HG03175 (cell line): ENCODE measurements at regions not wholly inside any gene's neighbourhood (a gene's known extent, or its start where the extent isn't known, plus 50 kb on each side); places are given as distances from the start of the nearest gene placed in this dataset.
"Not testable (repeated sequence)": the region's sequence is repeated elsewhere in the genome, so short reads cannot be mapped to it uniquely, and the experiment has no call there.

ENCODE experiments used
- ATAC-seq: cut with Tn5 transposase; IDR thresholded peaks from one replicate; pipeline ENCODE4 v1.9.1; 2021; ENCODE audit warnings: mild to moderate bottlenecking, moderate library complexity; ENCODE audit not compliant: unreplicated experiment

GRCh38 chr13:99074693-99075092, 96.8 kb upstream of the DOCK9 start:
- ATAC-seq = no peak

DNA sequence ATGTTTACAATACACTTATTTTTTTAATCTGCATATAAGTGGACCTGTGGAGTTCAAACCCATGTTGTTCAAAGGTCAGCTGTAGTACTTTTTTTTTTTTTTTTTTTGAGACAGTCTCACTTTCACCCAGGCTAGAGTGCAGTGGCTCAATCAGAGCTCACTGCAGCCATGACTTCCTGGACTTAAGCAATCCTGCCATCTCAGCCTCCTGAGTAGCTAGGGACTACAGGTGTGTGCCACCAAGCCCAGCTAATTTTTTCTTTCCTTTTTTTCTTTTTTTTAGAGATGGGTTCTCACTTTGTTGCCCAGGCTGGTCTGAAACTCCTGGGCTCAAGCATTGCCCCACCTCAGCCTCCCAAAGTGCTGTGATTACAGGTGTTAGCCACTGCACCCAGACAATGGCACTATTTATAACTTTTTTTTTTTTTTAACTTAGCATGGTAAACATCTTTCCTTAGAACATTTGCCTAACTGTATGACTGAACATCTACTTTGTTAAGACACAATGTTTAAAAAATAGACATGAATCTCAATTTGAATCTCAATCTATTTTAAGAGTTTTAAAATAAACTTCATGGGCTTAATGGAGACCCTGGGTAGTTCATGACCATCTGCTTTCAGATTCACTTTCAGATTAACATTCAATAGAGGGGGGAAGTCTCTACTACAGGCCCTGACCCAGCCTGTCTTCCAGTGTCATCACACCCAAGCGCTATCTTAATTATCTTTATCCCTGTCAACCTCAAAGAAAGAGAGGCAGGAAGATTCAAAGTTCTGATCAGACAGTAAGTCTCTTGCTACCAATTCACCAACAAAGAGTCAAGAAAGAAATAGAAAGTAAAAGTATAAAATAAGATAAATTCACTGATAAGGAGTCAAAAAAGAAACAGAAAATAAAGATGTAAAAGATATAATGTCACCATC, 97.7 kb upstream of the DOCK9 start:
- peak; percentile 93 for ATAC-seq

DNA sequence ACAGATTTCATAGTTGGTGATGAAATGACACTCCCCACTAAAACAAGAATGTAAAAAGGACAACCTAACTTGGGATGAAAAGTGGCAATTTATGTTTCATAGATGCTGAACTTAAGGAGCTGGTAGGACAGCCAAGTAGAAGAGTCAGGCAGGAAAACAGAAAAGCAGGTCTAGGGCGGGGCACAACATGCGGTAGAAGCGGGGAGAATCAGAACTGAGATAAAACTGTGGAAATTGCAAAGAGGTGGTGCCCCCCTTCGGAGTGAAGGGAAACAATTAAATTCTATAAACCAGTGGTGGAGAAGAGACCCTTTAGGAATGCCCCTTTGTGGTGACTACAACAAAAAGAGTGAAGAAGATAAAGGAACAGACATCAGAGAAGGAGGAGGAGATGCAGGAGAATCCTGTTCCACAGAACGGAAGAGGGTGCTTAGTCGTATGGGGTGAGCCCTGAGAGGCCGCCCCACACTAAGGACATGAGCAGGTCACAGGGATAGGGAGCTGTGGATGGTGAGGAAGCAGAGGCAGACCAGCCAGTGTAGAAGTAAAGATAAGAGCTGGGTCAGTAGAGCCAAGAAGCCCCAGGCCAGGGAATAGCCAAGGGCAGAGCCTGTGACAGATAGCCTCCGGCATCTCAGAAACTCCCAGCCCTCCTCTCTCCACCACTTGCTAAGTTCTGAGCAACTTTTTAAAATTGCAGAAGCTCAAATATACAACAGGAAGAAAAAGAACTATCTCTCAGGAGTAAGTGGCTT, 100.3 kb upstream of the DOCK9 start:
- no peak for ATAC-seq

DNA sequence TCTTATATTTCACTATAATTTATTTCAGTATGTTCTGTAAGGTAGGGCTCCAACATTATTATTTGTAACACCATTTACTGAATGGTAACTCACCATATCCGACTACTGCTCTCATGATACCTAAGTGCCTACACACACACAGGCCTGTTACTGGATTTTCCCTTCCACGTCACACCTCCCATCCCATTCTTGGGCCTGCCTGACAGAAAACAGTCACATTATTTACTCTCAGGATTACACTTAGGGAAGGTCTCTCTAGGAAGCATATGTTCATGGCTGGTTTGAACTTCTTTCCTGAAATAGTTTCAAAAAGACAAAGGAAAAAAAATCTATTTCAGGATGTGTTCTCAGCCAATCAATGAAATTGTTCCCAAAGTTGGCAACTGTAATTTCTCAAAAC, 102.3 kb upstream of the DOCK9 start:
- ATAC-seq = no peak

- ATAC-seq = no peak
These were observed 106.1 kb upstream of the DOCK9 start for GRCh38 chr13:99083981-99084380.

DNA sequence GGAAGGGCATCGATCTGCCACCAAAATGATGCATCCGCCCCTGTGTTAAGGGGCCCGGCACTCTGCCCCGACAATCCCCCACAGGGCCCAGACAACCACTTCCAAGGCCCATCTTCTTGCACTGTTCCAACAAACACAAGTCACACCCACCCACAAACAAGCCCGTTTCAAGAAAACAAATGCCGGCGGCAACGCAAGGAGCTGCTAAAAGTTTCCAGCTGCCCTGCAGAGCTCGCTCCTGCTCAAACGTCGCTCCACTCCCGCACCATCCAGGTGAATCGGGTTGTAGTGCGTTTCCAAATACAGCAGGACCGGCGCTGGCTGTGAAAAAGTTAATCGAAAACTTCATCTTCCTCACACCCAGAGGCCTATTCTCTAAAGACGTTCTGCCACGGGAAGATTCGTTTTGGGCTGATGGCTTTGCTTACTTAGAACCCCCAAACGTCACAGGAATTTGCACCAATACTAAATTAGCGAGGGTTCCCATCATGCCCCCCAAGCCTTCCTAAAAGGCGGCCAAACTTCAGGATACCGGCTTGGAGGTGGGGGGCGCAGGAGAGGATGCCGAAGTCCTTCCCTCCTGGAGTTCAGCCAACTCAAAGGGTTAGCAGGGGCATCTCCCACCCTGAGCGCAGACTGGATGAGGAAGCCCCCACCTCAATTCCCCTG, 107.4 kb upstream of the DOCK9 start:
- no peak for ATAC-seq

- ATAC-seq = no peak
These were observed 108.0 kb upstream of the DOCK9 start for GRCh38 chr13:99085808-99086266.

DNA sequence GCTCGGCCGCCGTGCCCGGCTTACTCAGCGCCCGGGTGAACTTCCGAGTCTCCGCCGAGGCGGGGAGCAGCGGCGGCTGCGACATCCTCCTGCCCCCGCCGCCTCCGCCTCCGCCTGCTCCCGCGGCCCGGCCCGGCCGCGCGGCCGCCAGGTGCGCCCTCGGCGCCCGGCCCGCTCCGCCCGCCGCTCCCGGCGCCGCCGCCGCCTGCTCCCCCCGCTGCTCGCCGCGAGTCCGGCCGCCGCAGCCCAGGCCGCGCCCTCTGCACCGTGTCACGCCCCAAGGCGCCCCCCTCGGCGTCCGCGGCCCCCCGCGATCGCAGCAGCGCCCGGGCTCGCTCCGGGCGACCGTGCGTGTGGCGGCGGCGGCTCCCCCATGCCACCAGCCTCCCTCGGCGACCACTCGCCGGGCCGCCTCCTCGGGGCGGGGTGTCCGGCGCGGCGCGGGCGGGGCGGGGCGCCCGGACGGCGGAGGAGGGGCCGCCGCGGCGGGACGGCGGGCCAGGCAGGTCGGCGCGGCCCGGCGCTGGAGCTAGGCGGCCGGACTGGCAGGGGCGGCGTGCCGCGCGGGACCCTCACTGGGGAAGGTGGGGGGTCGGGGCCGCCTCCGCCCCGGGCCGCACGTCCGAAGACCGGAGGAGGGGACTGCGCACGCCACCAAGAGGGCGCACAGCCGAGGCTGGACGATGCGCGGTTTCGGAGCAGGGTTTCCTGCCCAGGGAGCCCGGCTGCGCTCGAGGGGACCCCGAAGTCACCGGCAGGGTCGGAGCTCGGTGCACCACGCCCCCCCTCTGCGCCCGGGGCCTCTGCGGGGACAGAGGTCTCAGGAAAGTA, 108.6 kb upstream of the DOCK9 start:
- ATAC-seq = peak; percentile 40

DNA sequence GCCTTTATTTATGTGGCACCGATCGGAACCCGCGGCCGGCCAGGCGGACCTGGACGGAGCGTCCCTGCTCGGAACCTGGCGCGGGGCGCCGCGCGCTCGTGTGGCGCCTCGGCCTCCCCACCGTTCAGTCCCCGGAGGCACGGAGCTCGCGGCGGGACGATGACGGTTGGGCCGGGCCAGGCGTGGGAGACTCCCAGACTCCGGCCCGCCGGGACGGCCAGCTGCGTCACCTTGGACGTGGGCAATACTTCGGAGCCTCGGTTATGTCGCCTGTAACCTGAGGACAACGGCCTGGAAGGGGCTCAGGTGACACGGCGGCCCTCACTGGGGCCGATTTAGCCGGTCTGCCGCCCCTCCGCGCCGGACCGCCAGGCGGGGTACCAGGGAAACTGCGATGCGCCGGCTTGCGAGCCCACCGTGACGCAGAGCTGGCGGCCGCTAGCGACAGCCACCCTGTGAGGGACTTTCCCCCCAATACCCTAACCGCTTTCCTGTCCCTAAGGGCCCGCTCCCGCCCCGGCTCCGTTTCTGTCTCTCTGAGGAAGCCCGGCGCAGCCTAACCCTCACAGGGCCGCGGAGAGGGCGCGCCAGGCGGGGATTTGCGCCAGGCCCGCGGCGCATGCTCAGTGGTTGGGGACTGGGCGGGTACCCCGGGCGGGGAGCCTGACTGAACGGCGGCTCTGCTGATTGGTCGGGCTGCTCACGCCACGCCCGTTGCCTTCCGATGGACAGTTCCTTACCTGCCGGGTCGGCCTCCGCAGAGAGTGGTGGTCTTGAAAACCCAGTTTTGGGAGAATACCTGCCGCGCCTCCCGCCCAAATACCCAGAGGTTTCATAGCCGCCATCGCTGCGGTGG, 109.5 kb upstream of the DOCK9 start:
- ATAC-seq = peak; percentile 84

DNA sequence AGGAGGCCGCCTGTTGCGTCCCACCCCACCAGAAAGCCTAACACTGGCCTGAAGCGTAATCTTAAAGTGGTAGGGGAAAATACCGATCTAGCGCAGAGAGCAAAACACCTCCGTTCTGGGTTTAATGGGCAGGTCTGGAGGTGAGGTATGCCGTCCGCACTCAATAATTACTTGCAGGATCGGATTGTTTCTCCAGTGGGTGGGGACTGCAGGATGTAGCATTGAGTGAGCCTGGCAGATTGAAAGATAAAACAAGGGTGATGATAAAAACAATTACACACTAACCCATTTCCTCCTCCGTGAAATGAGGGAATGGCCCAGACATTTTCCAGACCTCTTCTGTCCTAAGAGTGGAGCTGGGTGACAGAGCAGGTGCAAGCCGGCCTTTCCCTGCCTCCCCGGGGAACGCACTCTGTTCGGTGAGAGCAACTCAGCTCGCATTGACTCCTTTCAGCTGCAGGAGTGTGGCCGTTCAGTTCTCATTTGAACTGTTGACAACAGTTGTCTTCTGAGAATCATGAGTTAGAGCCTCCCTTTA, 110.2 kb upstream of the DOCK9 start:
- ATAC-seq = peak; percentile 34

DNA sequence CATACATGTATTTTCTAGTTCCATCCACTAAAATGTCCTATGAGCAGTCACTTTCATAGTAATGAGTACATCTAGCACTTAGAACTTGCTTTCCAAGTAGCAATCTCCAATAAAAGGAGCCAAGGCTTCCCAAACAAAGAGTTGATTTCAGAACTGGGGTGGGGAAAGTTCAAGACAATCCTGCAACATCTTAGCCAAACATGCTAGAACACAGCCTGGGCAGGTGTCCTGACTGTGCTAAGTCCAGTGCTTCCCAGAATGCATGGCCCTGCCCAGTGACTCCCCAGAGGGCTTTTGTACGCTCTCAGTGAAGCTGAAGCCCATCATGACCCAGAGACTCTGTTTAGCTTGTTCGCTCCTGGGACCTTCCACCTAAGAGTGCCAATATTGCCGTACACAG, 106.7 kb upstream of the UBAC2 start:
- no peak for ATAC-seq

DNA sequence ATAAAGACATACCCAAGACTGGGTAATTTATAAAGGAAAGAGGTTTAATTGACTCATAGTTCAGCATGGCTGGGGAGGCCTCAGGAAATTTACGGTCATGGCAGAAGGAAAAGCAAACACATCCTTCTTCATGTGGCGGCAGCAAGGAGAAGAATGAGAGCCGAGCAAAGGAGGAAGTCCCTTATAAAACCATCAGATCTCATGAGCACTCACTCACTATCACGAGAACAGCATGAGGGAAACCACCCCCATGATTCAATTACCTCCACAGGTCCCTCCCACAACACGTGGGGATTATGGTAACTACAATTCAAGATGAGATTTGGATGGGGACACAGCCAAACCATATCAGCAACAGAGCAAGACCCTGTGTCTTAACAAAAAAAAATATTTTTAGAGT, 98.8 kb upstream of the UBAC2 start:
- not testable (repeated sequence) for ATAC-seq

DNA sequence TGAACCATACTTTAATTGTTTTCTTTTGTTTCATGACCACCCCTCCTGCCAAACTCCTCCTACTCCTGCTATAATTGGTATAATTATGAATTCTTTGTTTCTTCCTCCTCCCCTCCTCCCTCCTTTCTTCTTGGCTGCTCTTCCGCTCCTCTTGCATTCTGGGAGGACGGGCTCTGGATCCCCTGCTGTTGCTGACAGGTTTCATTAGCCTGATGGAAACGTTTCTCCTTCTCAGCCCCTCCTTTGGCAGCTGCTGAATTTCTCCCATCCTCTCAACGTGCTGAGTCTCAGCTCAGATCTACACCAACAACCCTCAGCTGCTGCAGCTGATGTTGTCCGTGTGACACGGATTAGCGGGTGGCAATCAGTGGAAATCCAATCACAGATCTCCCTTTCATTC, 97.1 kb upstream of the UBAC2 start:
- no peak for ATAC-seq

DNA sequence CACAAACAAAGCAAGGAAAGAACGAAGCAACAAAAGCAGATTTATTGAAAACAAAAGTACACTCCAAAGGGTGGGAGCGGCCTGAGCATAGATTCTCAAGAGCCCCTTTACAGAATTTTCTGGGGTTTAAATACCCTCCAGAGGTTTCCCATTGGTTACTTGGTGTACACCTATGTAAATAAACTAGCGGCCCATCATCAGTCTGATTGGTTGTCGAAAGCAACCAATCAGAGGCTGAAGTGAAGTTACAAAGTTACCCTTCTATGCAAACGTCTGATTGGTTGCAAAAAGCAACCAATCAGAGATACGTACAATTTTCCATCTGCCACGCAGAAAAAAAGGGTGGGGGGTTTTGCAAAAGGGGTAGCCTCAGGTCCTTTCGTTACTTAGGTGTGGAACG, 96.3 kb upstream of the UBAC2 start:
- ATAC-seq = no peak

DNA sequence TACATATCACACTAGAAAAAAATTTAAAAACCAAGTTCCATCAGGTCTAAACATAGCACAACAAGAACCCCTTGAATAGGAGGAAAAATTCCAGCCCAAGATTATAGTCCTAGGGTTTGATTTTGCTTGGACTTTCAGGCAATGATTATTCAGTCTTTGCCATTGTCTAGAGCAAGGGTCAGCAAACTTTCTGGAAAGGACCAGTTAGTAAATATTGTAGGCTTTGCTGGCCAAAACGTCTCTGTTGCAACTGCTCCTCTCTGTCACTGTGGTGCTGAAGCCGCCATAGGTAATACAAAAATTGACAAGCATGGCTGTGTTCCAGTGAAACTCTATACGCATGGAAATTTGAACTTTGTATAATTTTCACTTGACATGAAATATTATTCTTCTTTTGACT, 95.5 kb upstream of the UBAC2 start:
- no peak for ATAC-seq

DNA sequence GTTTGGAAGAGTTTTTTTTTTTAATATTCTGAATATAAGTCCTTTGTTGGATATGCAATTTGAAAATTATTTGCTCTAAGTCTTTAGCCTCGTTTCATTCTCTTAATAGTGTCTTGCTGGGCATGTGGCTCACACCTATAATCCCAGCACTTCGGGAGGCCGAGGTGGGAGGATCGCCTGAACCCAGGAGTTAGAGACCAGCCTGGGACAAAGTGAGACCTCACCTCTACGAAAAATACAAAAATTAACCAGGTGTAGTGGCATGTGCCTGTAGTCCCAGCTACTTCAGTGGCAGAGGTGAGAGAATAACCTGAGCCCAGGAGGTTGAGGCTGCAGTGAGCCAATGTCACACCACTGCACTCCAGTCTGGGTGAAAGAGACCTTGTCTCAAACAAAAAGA, 87.3 kb upstream of the UBAC2 start:
- no peak for ATAC-seq

DNA sequence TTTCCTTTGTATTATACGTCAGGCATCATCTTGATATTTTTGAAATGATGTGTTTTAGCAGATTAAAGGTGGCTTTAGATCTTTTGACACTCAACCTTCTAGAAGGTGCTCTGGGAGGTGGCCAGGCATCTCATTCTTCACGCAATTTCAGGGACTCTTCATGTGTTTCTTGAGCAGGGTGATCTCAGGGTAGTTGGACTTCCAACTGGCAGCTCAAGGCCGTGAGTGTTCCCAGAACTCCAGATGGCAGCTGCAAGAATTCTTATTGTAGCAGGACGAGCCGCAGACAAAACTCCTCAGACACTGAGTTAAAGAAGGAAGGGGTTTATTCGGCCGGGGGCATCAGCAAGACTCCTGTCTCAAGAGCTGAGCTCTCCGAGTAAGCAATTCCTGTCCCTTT, 82.5 kb upstream of the UBAC2 start:
- no peak for ATAC-seq

DNA sequence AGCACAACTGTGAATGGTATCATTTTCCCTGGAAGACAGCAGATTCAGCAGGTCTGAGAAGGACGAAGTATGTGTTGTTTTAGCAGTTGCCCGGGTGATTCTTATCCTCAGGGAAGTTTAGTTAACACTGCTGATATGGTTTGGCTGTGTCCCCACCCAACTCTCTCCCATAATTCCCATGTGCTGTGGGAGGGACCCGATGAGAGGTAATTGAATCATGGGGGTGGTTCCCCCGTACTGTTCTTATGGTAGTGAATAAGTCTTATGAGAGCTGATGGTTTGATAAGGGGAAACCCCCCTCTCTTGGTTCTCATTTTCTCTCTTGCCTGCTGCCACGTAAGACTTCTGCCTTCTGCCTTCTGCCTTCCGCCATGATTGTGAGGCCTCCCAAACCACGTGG, 81.0 kb upstream of the UBAC2 start:
- no peak for ATAC-seq

- ATAC-seq = no peak
These were observed 79.9 kb upstream of the UBAC2 start for GRCh38 chr13:99120751-99121150.
